CD4-positive, CD25-positive, alpha-beta regulatory T cell (primary cell): ENCODE measurements at regions not wholly inside any gene's neighbourhood (a gene's known extent, or its start where the extent isn't known, plus 50 kb on each side); places are given as distances from the start of the nearest gene placed in this dataset.

Experiments used
- ATAC-seq, 2 donors: fragments of 150-1000 bp; cut with Tn5 transposase; one replicate each; pipeline ENCODE4 v1.10.0; 2021; ENCODE audit warnings: low read depth in 2 of 2, moderate number of reproducible peaks in 2 of 2, moderate library complexity in 1 of 2
- DNase-seq, 3 donors: peaks; one replicate each; pipeline versions ENCODE4 v3.0.0 to v3.0.0-alpha.2; 2012 to 2022; ENCODE audit warnings: mixed read lengths in 1 of 3
- H3K27ac ChIP-seq: one replicate; pipeline ENCODE4 v1.7.0; 2013; ENCODE audit warnings: mild to moderate bottlenecking, low read length; ENCODE audit not compliant: insufficient read depth, poor library complexity, severe bottlenecking
- H3K27me3 ChIP-seq: one replicate; pipeline ENCODE4 v1.7.0; 2013; ENCODE audit warnings: low read length; ENCODE audit not compliant: control insufficient read depth, insufficient read depth
- H3K36me3 ChIP-seq: one replicate; pipeline ENCODE4 v1.7.0; 2013; ENCODE audit warnings: mild to moderate bottlenecking, low read length, moderate library complexity; ENCODE audit not compliant: control insufficient read depth, insufficient read depth
- H3K4me1 ChIP-seq: 2 replicates; pipeline ENCODE4 v1.7.0; 2013; ENCODE audit warnings: mild to moderate bottlenecking, low read length; ENCODE audit not compliant: insufficient read depth, control insufficient read depth, poor library complexity, severe bottlenecking
- H3K4me3 ChIP-seq: one replicate; pipeline ENCODE4 v1.7.0; 2013; ENCODE audit warnings: low read depth, mild to moderate bottlenecking, low read length, moderate library complexity
- H3K9me3 ChIP-seq, 2 experiments: 1 replicate in 1 of 2; 2 replicates in 1 of 2; pipeline ENCODE4 v1.7.0; 2013; ENCODE audit warnings: low read length in 2 of 2, mild to moderate bottlenecking in 1 of 2, moderate library complexity in 1 of 2; ENCODE audit not compliant: control insufficient read depth in 2 of 2
- H3K27ac Mint-ChIP-seq, 3 donors: one replicate each; pipeline ENCODE4 v1.8.0; 2020 to 2022; ENCODE audit warnings: mild to moderate bottlenecking in 3 of 3, mixed read lengths in 3 of 3, moderate library complexity in 2 of 3
- H3K27me3 Mint-ChIP-seq: one replicate; pipeline ENCODE4 v1.8.0; 2022; ENCODE audit warnings: mild to moderate bottlenecking, mixed read lengths
- H3K36me3 Mint-ChIP-seq: one replicate; pipeline ENCODE4 v1.8.0; 2020; ENCODE audit warnings: mixed read lengths
- H3K4me1 Mint-ChIP-seq, 4 donors: one replicate each; pipeline ENCODE4 v1.8.0; 2020 to 2022; ENCODE audit warnings: mixed read lengths in 4 of 4, mild to moderate bottlenecking in 1 of 4
- H3K4me3 Mint-ChIP-seq, 4 donors: one replicate each; pipeline ENCODE4 v1.8.0; 2020 to 2022; ENCODE audit warnings: mild to moderate bottlenecking in 4 of 4, mixed read lengths in 4 of 4, moderate library complexity in 3 of 4
- H3K9me3 Mint-ChIP-seq, 7 donors: one replicate each; pipeline ENCODE4 v1.8.0; 2020 to 2022; ENCODE audit warnings: mixed read lengths in 7 of 7, mild to moderate bottlenecking in 3 of 7, moderate library complexity in 2 of 7

- Mint-ChIP-seq H3K27ac (no peak overlapping the region), H3K9me3 (peaks cover 0 to 10% (median 2%) of the 10 kb centered on the region in 7 donors), H3K4me3 (no peak overlapping the region), H3K27me3 (peaks cover 9% of the 10 kb centered on the region), H3K4me1 (peaks cover 0 to 4% (median 0%) of the 10 kb centered on the region in 4 donors), H3K36me3 (no peaks in the 10 kb centered on the region)
- Histone ChIP-seq H3K36me3 (no peaks in the 10 kb centered on the region), H3K4me1 (no peaks in the 10 kb centered on the region), H3K27ac (no peak overlapping the region), H3K4me3 (no peak overlapping the region), H3K27me3 (no peaks in the 10 kb centered on the region), H3K9me3 (peaks cover 0 to 4% of the 10 kb centered on the region in 2 experiments)
- DNase-seq (no peak), ATAC-seq (no peak)
Measured at GRCh38 chr13:33459702-33460101, 174.1 kb upstream of the STARD13 start.

GRCh38 chr13:33462109-33462508 is 176.6 kb upstream of the STARD13 start:
- no peak overlapping the region for H3K4me3 Mint-ChIP-seq
- Histone ChIP-seq H3K4me1 (no peaks in the 10 kb centered on the region), H3K27ac (no peak overlapping the region), H3K36me3 (no peaks in the 10 kb centered on the region), H3K4me3 (no peak overlapping the region), H3K9me3 (peaks cover 0 to 4% of the 10 kb centered on the region in 2 experiments), H3K27me3 (no peaks in the 10 kb centered on the region)
- peaks cover 0 to 4% (median 0%) of the 10 kb centered on the region in 4 donors for H3K4me1 Mint-ChIP-seq
- ATAC-seq (no peak), DNase-seq (no peak)
- H3K36me3 Mint-ChIP-seq, result no peaks in the 10 kb centered on the region
- peaks cover 14% of the 10 kb centered on the region for H3K27me3 Mint-ChIP-seq
- H3K9me3 Mint-ChIP-seq, result peaks cover 0 to 10% (median 2%) of the 10 kb centered on the region in 7 donors
- no peak overlapping the region for H3K27ac Mint-ChIP-seq

GRCh38 chr13:33464345-33464744 is 178.8 kb upstream of the STARD13 start:
- Mint-ChIP-seq H3K4me3 (no peak overlapping the region), H3K27ac (no peak overlapping the region), H3K9me3 (peaks cover 0 to 7% (median 2%) of the 10 kb centered on the region in 7 donors), H3K36me3 (no peaks in the 10 kb centered on the region), H3K4me1 (peaks cover 0 to 4% (median 0%) of the 10 kb centered on the region in 4 donors), H3K27me3 (peaks cover 14% of the 10 kb centered on the region)
- Histone ChIP-seq H3K4me1 (no peaks in the 10 kb centered on the region), H3K4me3 (no peak overlapping the region), H3K27me3 (no peaks in the 10 kb centered on the region), H3K9me3 (peaks cover 0 to 4% of the 10 kb centered on the region in 2 experiments), H3K27ac (no peak overlapping the region), H3K36me3 (no peaks in the 10 kb centered on the region)
- no peak for ATAC-seq
- DNase-seq, result no peak

GRCh38 chr13:33466262-33466661 is 180.7 kb upstream of the STARD13 start:
- H3K36me3 Mint-ChIP-seq, result no peaks in the 10 kb centered on the region
- peaks cover 0 to 7% (median 0%) of the 10 kb centered on the region in 7 donors for H3K9me3 Mint-ChIP-seq
- DNase-seq, result no peak
- H3K27ac Mint-ChIP-seq, result no peak overlapping the region
- Histone ChIP-seq H3K27me3 (no peaks in the 10 kb centered on the region), H3K4me3 (no peak overlapping the region), H3K9me3 (no peaks in the 10 kb centered on the region), H3K27ac (no peak overlapping the region), H3K4me1 (no peaks in the 10 kb centered on the region), H3K36me3 (no peaks in the 10 kb centered on the region)
- peaks cover 0 to 4% (median 0%) of the 10 kb centered on the region in 4 donors for H3K4me1 Mint-ChIP-seq
- peaks cover 10% of the 10 kb centered on the region for H3K27me3 Mint-ChIP-seq
- H3K4me3 Mint-ChIP-seq, result no peak overlapping the region
- ATAC-seq, result no peak

GRCh38 chr13:33467556-33467955 is 182.0 kb upstream of the STARD13 start:
- Mint-ChIP-seq H3K36me3 (no peaks in the 10 kb centered on the region), H3K27ac (no peak overlapping the region), H3K4me1 (no peaks in the 10 kb centered on the region), H3K4me3 (no peak overlapping the region), H3K27me3 (peaks cover 5% of the 10 kb centered on the region), H3K9me3 (peaks cover 0 to 5% (median 0%) of the 10 kb centered on the region in 7 donors)
- no peak for ATAC-seq
- no peak for DNase-seq
- H3K9me3 ChIP-seq, result no peaks in the 10 kb centered on the region
- H3K4me1 ChIP-seq, result no peaks in the 10 kb centered on the region
- no peak overlapping the region for H3K4me3 ChIP-seq
- no peak overlapping the region for H3K27ac ChIP-seq
- H3K36me3 ChIP-seq, result no peaks in the 10 kb centered on the region
- H3K27me3 ChIP-seq, result peaks cover under 1% of the 10 kb centered on the region

GRCh38 chr13:33471204-33471603 is 185.6 kb upstream of the STARD13 start:
- peaks cover 0 to 6% (median under 1%) of the 10 kb centered on the region in 7 donors for H3K9me3 Mint-ChIP-seq
- no peaks in the 10 kb centered on the region for H3K4me1 ChIP-seq
- H3K9me3 ChIP-seq, result peaks cover 0 to 2% of the 10 kb centered on the region in 2 experiments
- no peak overlapping the region for H3K27ac ChIP-seq
- H3K36me3 ChIP-seq, result no peaks in the 10 kb centered on the region
- ATAC-seq (no peak), DNase-seq (no peak)
- H3K36me3 Mint-ChIP-seq, result no peaks in the 10 kb centered on the region
- peaks cover 7% of the 10 kb centered on the region for H3K27me3 Mint-ChIP-seq
- no peak overlapping the region for H3K4me3 Mint-ChIP-seq
- H3K27ac Mint-ChIP-seq, result no peak overlapping the region
- H3K4me3 ChIP-seq, result no peak overlapping the region
- peaks cover 3% of the 10 kb centered on the region for H3K27me3 ChIP-seq
- no peaks in the 10 kb centered on the region for H3K4me1 Mint-ChIP-seq

- Histone ChIP-seq H3K4me1 (no peaks in the 10 kb centered on the region), H3K36me3 (no peaks in the 10 kb centered on the region), H3K4me3 (no peak overlapping the region), H3K27ac (no peak overlapping the region), H3K9me3 (peaks cover 3 to 5% of the 10 kb centered on the region in 2 experiments), H3K27me3 (peaks cover 3% of the 10 kb centered on the region)
- no peaks in the 10 kb centered on the region for H3K4me1 Mint-ChIP-seq
- DNase-seq (no peak), ATAC-seq (no peak)
- no peak overlapping the region for H3K27ac Mint-ChIP-seq
- H3K27me3 Mint-ChIP-seq, result peaks cover 7% of the 10 kb centered on the region
- peaks cover 2 to 9% (median 7%) of the 10 kb centered on the region in 7 donors for H3K9me3 Mint-ChIP-seq
- no peak overlapping the region for H3K4me3 Mint-ChIP-seq
- H3K36me3 Mint-ChIP-seq, result no peaks in the 10 kb centered on the region
Measured at GRCh38 chr13:33472446-33472845, 186.9 kb upstream of the STARD13 start.

GRCh38 chr13:33479105-33479504 is 193.6 kb upstream of the STARD13 start:
- Mint-ChIP-seq H3K27me3 (peaks cover 16% of the 10 kb centered on the region), H3K4me3 (no peak overlapping the region), H3K27ac (no peak overlapping the region), H3K9me3 (peaks cover 3 to 16% (median 7%) of the 10 kb centered on the region in 7 donors), H3K4me1 (no peaks in the 10 kb centered on the region), H3K36me3 (peaks cover 3% of the 10 kb centered on the region)
- Histone ChIP-seq H3K9me3 (peaks cover 9 to 12% of the 10 kb centered on the region in 2 experiments), H3K4me3 (no peak overlapping the region), H3K27ac (no peak overlapping the region), H3K36me3 (no peaks in the 10 kb centered on the region), H3K27me3 (no peaks in the 10 kb centered on the region), H3K4me1 (no peaks in the 10 kb centered on the region)
- DNase-seq, result no peak
- ATAC-seq, result no peak
